Urothelium cell line (cell line): ENCODE measurements at regions not wholly inside any gene's neighbourhood (a gene's known extent, or its start where the extent isn't known, plus 50 kb on each side); places are given as distances from the start of the nearest gene placed in this dataset.
"Not testable (repeated sequence)": the region's sequence is repeated elsewhere in the genome, so short reads cannot be mapped to it uniquely, and the experiment has no call there.

ENCODE experiments used
- DNase-seq: peaks from one replicate; pipeline ENCODE4 v3.0.0; 2011; ENCODE audit warnings: low spot score, mixed read lengths
- FAIRE-seq: peaks from 2 replicates; lab custom pipeline; 2011; peaks lifted over from hg19 to GRCh38; lab: Jason Lieb, UNC

- no peak for FAIRE-seq
Observed at GRCh38 chr7:156026603-156027002, 214.3 kb upstream of the SHH start.

GRCh38 chr7:156026076-156026600, 213.9 kb upstream of the SHH start:
- FAIRE-seq (no peak), DNase-seq (no peak)

More at GRCh38 chr7:156026603-156027002, 214.3 kb upstream of the SHH start:
- DNase-seq = no peak

- DNase-seq (no peak), FAIRE-seq (no peak)
Observed at GRCh38 chr7:156025675-156026074, 213.4 kb upstream of the SHH start.

- DNase-seq (no peak), FAIRE-seq (no peak)
Observed at GRCh38 chr7:156024201-156024600, 211.9 kb upstream of the SHH start.

GRCh38 chr7:156022483-156023459, 210.5 kb upstream of the SHH start:
- DNase-seq = no peak
- FAIRE-seq = no peak

- FAIRE-seq = no peak
- no peak for DNase-seq
Observed at GRCh38 chr7:156021471-156021870, 209.2 kb upstream of the SHH start.

- FAIRE-seq (no peak), DNase-seq (no peak)
Observed at GRCh38 chr7:156020566-156020965, 208.3 kb upstream of the SHH start.

- no peak for DNase-seq
- FAIRE-seq = no peak
Observed at GRCh38 chr7:156019776-156020565, 207.7 kb upstream of the SHH start.

- no peak for DNase-seq
- FAIRE-seq = no peak
Observed at GRCh38 chr7:156019308-156019707, 207.0 kb upstream of the SHH start.

- FAIRE-seq = no peak
- no peak for DNase-seq
Observed at GRCh38 chr7:156017916-156018700, 205.8 kb upstream of the SHH start.

GRCh38 chr7:156017431-156017830, 205.2 kb upstream of the SHH start:
- DNase-seq = no peak
- FAIRE-seq = no peak

- FAIRE-seq (no peak), DNase-seq (no peak)
Observed at GRCh38 chr7:156015237-156016020, 203.2 kb upstream of the SHH start.

GRCh38 chr7:156014808-156015207, 202.5 kb upstream of the SHH start:
- DNase-seq (no peak), FAIRE-seq (no peak)

- DNase-seq = no peak
- no peak for FAIRE-seq
Observed at GRCh38 chr7:156014201-156014600, 201.9 kb upstream of the SHH start.

- no peak for DNase-seq
- no peak for FAIRE-seq
Observed at GRCh38 chr7:156012412-156012811, 200.1 kb upstream of the SHH start.

- DNase-seq = no peak
- no peak for FAIRE-seq
Observed at GRCh38 chr7:156009569-156009968, 197.3 kb upstream of the SHH start.

GRCh38 chr7:156006876-156007275, 194.6 kb upstream of the SHH start:
- DNase-seq, FAIRE-seq: not testable (repeated sequence)

GRCh38 chr7:156006024-156006423, 193.8 kb upstream of the SHH start:
- FAIRE-seq (no peak), DNase-seq (no peak)

GRCh38 chr7:156005202-156005691, 193.0 kb upstream of the SHH start:
- FAIRE-seq = no peak

More at GRCh38 chr7:156005202-156005691, 193.0 kb upstream of the SHH start:
- DNase-seq = no peak
